HCT116 (cell line): ENCODE measurements at regions not wholly inside any gene's neighbourhood (a gene's known extent, or its start where the extent isn't known, plus 50 kb on each side); places are given as distances from the start of the nearest gene placed in this dataset.

Source experiments
- ATAC-seq: fragments of 200-7000 bp; cut with Tn5 transposase; 2 replicates; pipeline ENCODE4 v1.9.1; 2020; ENCODE audit warnings: mild to moderate bottlenecking, moderate library complexity
- BruUV-seq: library from RNA; stranded (reverse); fragments of 400-500 nt; replicated peaks from 2 replicates; lab custom pipeline; 2021; lab: Mats Ljungman, UMichigan
- CTCF ChIA-PET: fragments of 300-600 bp; sonication (Branson Sonifier 250); formaldehyde crosslinking; loops from one replicate; lab custom pipeline; 2021; ENCODE audit warnings: antibody characterized with exemption; lab: Charles Lee
- POLR2A ChIA-PET: fragments of 300-600, 350-600 bp; sonication (Branson Sonifier 250); formaldehyde crosslinking; loops from one replicate; lab custom pipeline; 2021; ENCODE audit warnings: antibody characterized with exemption; lab: Charles Lee
- RAD21 ChIA-PET, 2 experiments: fragments of 300-600 bp; sonication (Branson Sonifier 250); formaldehyde crosslinking; loops; one replicate each; lab custom pipeline; 2023; ENCODE audit warnings: low total read pairs in 2 of 2; ENCODE audit not compliant: uncharacterized antibody in 2 of 2, unreplicated experiment in 2 of 2, low non-redundant PET in 1 of 2; lab: Charles Lee
- DNase-seq: peaks from one replicate; pipeline ENCODE4 v3.0.0-alpha.2; 2010; ENCODE audit warnings: low read depth, low spot score
- H2AFZ ChIP-seq: fragments of 200-600 bp; shearing (Covaris generic), sonication (generic); 2 replicates; pipeline ENCODE4 v1.6.1; 2017; ENCODE audit warnings: low read depth, mixed run types, mixed read lengths, antibody characterized with exemption, low read length; ENCODE audit not compliant: poor library complexity, severe bottlenecking
- H3K27ac ChIP-seq: 2 replicates; pipeline ENCODE4 v1.5.1; 2012; ENCODE audit warnings: low read depth, low read length
- H3K27me3 ChIP-seq: fragments of 200-600 bp; sonication (generic); 2 replicates; pipeline ENCODE4 v1.6.1; 2016; ENCODE audit warnings: mixed run types, low read length, mixed read lengths; ENCODE audit not compliant: insufficient read depth
- H3K36me3 ChIP-seq, 2 experiments: fragments of 200-500 bp in 1 of 2; fragments of 200-600 bp in 1 of 2; sonication (Bioruptor generic) in 1 of 2; sonication (generic) in 1 of 2; 2 replicates each; pipeline versions ENCODE4 v1.5.1 to v1.6.1; 2014 to 2016; ENCODE audit warnings: low read length in 2 of 2, inconsistent platforms in 1 of 2, mixed read lengths in 1 of 2, mixed run types in 1 of 2; ENCODE audit not compliant: insufficient read depth in 2 of 2, control insufficient read depth in 1 of 2
- H3K4me1 ChIP-seq, 2 experiments: fragments of 200-600 bp in 1 of 2; sonication (generic) in 1 of 2; 2 replicates each; pipeline versions ENCODE4 v1.5.1 to v1.6.1; 2012 to 2017; ENCODE audit warnings: low read length in 2 of 2, inconsistent platforms in 1 of 2, mild to moderate bottlenecking in 1 of 2, mixed read lengths in 1 of 2, mixed run types in 1 of 2, moderate library complexity in 1 of 2; ENCODE audit not compliant: insufficient read depth in 2 of 2, control insufficient read depth in 1 of 2
- H3K4me2 ChIP-seq: fragments of 200-600 bp; sonication (generic); 2 replicates; pipeline ENCODE4 v1.6.1; 2017; ENCODE audit warnings: mixed run types, low read length, mixed read lengths
- H3K4me3 ChIP-seq, 2 experiments: fragments of 200-600 bp in 1 of 2; sonication (generic) in 1 of 2; replicated peaks in 1 of 2; 2 replicates each; pipeline ENCODE4 v1.5.1; 2011 to 2016; ENCODE audit warnings: low read length in 2 of 2, control low read depth in 1 of 2, low read depth in 1 of 2, mild to moderate bottlenecking in 1 of 2, mixed read lengths in 1 of 2, mixed run types in 1 of 2
- H3K79me2 ChIP-seq: fragments of 200-600 bp; sonication (generic); 2 replicates; pipeline ENCODE4 v1.6.1; 2017; ENCODE audit warnings: mild to moderate bottlenecking, mixed run types, low read length, moderate library complexity, mixed read lengths; ENCODE audit not compliant: insufficient read depth
- H3K9ac ChIP-seq: fragments of 200-600 bp; sonication (generic); 2 replicates; pipeline ENCODE4 v1.6.1; 2016; ENCODE audit warnings: low read length, mixed read lengths
- H3K9me2 ChIP-seq: fragments of 200-600 bp; sonication (generic), shearing (Covaris generic); 2 replicates; pipeline ENCODE4 v1.6.1; 2017; ENCODE audit warnings: mixed run types, mild to moderate bottlenecking, moderate library complexity; ENCODE audit not compliant: insufficient read depth
- H3K9me3 ChIP-seq, 2 experiments: fragments of 200-500 bp in 1 of 2; fragments of 200-600 bp in 1 of 2; sonication (Bioruptor generic) in 1 of 2; sonication (generic) in 1 of 2; 2 replicates each; pipeline ENCODE4 v1.6.1; 2014 to 2017; ENCODE audit warnings: low read length in 2 of 2, mixed read lengths in 2 of 2, inconsistent platforms in 1 of 2, low read depth in 1 of 2, mild to moderate bottlenecking in 1 of 2, mixed run types in 1 of 2, moderate library complexity in 1 of 2; ENCODE audit not compliant: control insufficient read depth in 1 of 2, insufficient read depth in 1 of 2
- H4K20me1 ChIP-seq: fragments of 200-600 bp; sonication (generic), shearing (Covaris generic); 2 replicates; pipeline ENCODE4 v1.6.1; 2017; ENCODE audit warnings: mixed run types, mild to moderate bottlenecking, moderate library complexity; ENCODE audit not compliant: insufficient read depth
- CEBPB ChIP-seq: IDR thresholded peaks from 2 replicates; pipeline ENCODE4 v1.6.1; 2012; ENCODE audit warnings: low read depth
- ELF1 ChIP-seq: IDR thresholded peaks from 2 replicates; pipeline ENCODE4 v1.6.1; 2012; ENCODE audit warnings: low read depth, borderline replicate concordance
- EZH2 ChIP-seq: fragments of 200-600 bp; sonication (generic); IDR thresholded peaks from 2 replicates; pipeline ENCODE4 v1.6.1; 2017; ENCODE audit warnings: antibody characterized with exemption, mixed run types
- EZH2phosphoT487 ChIP-seq: fragments of 200-600 bp; IDR thresholded peaks from 2 replicates; pipeline ENCODE4 v1.6.1; 2018; ENCODE audit warnings: antibody characterized with exemption, borderline replicate concordance
- JUND ChIP-seq: IDR thresholded peaks from 2 replicates; pipeline ENCODE4 v1.6.1; 2012
- POLR2A ChIP-seq: IDR thresholded peaks from 2 replicates; pipeline ENCODE4 v1.7.0; 2011; ENCODE audit warnings: borderline replicate concordance; ENCODE audit not compliant: insufficient read depth, insufficient read length; ENCODE audit errors: extremely low read depth
- TCF7L2 ChIP-seq: IDR thresholded peaks from 2 replicates; pipeline ENCODE4 v1.7.0; 2011; ENCODE audit warnings: borderline replicate concordance, inconsistent platforms; ENCODE audit not compliant: insufficient read depth, insufficient read length; ENCODE audit errors: extremely low read depth
- ZNF274 ChIP-seq: fragments of 200-500 bp; sonication (Bioruptor generic); IDR thresholded peaks from 2 replicates; pipeline ENCODE4 v1.6.1; 2014; ENCODE audit warnings: mild to moderate bottlenecking, low read depth, low read length, inconsistent platforms
- intact Hi-C: fragments of 100-400 bp; cut with micrococcal nuclease; formaldehyde crosslinking; loops from 2 replicates; pipeline ENCODE4 v1.10.0; 2022
- TF ChIP-seq, protein P1 (sequence below): IDR thresholded peaks from 2 replicates; pipeline ENCODE4 v1.6.1; 2012
- TF ChIP-seq, protein P2 (sequence below), 3 experiments: fragments of 200-600 bp in 1 of 3; sonication (generic) in 1 of 3; IDR thresholded peaks in 2 of 3; conservative IDR thresholded peaks in 1 of 3; 2 replicates each; pipeline ENCODE4 v1.5.1; 2012 to 2017; ENCODE audit warnings: low read depth in 2 of 3, low read length in 2 of 3, antibody characterized with exemption in 1 of 3, borderline replicate concordance in 1 of 3, control low read depth in 1 of 3, mild to moderate bottlenecking in 1 of 3, mixed read lengths in 1 of 3, mixed run types in 1 of 3, moderate library complexity in 1 of 3; ENCODE audit not compliant: insufficient read depth in 1 of 3
- TF ChIP-seq, protein P3 (sequence below): IDR thresholded peaks from 2 replicates; pipeline ENCODE4 v1.6.1; 2011; ENCODE audit warnings: mild to moderate bottlenecking, low read length, moderate library complexity; ENCODE audit not compliant: insufficient replicate concordance; ENCODE audit errors: extremely low read depth

DNA sequence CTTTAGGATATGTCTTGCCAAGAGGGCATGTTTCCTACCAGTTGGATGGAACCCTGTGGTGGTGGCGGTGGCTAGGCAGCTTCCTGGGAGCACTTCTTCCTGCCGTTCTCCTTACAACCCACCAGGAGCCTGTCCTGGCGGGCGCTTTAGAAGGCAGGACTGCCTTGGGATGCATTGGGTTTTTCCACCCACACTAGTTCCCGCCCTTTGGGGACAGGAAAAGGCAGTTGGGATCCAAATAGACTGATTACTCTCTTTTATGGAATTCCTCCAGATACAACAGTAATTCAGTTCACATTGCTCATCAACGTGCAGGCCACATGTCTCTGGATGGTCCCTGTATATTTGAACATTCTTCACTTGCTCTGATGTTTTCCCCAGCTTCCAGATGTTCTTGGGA, 305.7 kb upstream of the SSTR1 start:
- ChIA-PET CTCF (interaction anchor here (1.2 kb wide), 1 partner anchor 295 kb away, joined by 4 read pairs; no protein-coding TSS in a partner anchor), POLR2A (no interaction called here), RAD21 (no interaction called here)
- ATAC-seq: no peak
- Histone ChIP-seq H3K9ac (no peak overlapping the region), H3K4me3 (no peak overlapping the region), H4K20me1 (no peaks in the 10 kb centered on the region), H3K27ac (no peak overlapping the region), H3K9me2 (no peaks in the 10 kb centered on the region), H3K4me1 (0 out of 4 replicates have a peak, but pooled peaks cover 0 to 4% of the 10 kb centered on the region in 2 experiments), H3K36me3 (no peaks in the 10 kb centered on the region), H3K9me3 (no peaks in the 10 kb centered on the region), H3K27me3 (peaks cover 8% of the 10 kb centered on the region; the same call in 1 of the 2 replicates), H2AFZ (no peak overlapping the region), H3K79me2 (no peaks in the 10 kb centered on the region), H3K4me2 (no peak overlapping the region)
- DNase-seq: no peak
- TF ChIP-seq JUND (no peak), ZNF274 (no peak), POLR2A (no peak), EZH2 (no peak), EZH2phosphoT487 (no peak), ELF1 (no peak)
- TF ChIP-seq, protein P1, sequence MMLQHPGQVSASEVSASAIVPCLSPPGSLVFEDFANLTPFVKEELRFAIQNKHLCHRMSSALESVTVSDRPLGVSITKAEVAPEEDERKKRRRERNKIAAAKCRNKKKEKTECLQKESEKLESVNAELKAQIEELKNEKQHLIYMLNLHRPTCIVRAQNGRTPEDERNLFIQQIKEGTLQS: no peak
- no TSS peak for BruUV-seq
- intact Hi-C loops: loop anchor here (5.0 to 10.0 kb wide), 3 partner anchors 295 to 1113 kb away; no protein-coding TSS in a partner anchor

DNA sequence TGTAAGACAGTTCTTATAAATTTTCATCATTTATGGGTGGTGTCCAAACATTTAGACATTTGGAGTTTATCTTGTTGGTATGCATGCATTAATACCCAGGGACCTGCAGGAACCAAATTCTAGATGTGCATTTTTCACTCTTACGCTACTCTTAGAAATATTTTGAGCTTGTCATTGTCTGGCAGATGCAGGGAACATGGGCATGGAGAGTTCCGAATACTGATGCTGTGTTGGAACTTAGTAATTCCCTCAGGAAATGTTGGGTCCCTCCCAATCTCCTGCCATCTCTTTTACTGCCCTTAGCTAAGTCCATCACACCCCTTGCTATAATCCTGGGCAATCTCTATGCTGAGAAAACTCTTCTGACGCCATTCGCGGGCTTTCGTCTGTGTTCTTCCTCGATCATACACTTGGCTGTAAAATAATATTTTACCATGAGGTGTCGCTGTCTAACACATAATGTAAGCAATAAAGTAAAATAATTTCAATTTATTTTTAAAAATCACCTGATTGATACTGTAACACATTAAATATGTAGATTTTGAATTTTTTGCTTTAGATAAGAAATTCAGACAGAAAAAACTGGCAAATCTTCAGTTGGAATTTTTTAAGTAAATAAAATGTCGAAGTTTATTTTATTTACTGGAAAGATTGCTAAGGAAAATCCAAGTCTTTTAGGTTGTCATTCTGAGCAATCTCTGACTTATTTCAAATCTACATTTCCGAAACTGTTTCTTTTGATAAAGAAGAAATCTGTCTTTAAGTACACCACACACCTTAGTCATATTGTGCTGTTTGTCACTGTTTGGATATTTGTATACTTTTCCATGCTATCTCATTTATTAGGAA, 304.1 kb upstream of the SSTR1 start:
- ChIA-PET CTCF (interaction anchor here (0.7 to 1.7 kb wide), 8 partner anchors 194 to 1113 kb away, joined by 3 to 8 read pairs (median 4); no protein-coding TSS in a partner anchor), RAD21 (no interaction called here), POLR2A (no interaction called here)
- BruUV-seq: no TSS peak
- Histone ChIP-seq H3K4me3 (no peak overlapping the region), H3K9me2 (no peaks in the 10 kb centered on the region), H3K27ac (no peak overlapping the region), H3K27me3 (peaks cover 8% of the 10 kb centered on the region; the same call in 1 of the 2 replicates), H3K9me3 (no peaks in the 10 kb centered on the region), H3K9ac (no peak overlapping the region), H3K36me3 (no peaks in the 10 kb centered on the region), H3K4me1 (0 out of 4 replicates have a peak, but pooled peaks cover 0 to 4% of the 10 kb centered on the region in 2 experiments), H2AFZ (peak overlapping the region; percentile 41), H4K20me1 (no peaks in the 10 kb centered on the region), H3K79me2 (no peaks in the 10 kb centered on the region), H3K4me2 (peak overlapping the region; percentile 48)
- intact Hi-C loops: loop anchor here (1.0 to 10.0 kb wide), 4 partner anchors 294 to 1111 kb away; no protein-coding TSS in a partner anchor
- DNase-seq (peak; percentile 28), ATAC-seq (peak; percentile 82)
- TF ChIP-seq, protein P2, sequence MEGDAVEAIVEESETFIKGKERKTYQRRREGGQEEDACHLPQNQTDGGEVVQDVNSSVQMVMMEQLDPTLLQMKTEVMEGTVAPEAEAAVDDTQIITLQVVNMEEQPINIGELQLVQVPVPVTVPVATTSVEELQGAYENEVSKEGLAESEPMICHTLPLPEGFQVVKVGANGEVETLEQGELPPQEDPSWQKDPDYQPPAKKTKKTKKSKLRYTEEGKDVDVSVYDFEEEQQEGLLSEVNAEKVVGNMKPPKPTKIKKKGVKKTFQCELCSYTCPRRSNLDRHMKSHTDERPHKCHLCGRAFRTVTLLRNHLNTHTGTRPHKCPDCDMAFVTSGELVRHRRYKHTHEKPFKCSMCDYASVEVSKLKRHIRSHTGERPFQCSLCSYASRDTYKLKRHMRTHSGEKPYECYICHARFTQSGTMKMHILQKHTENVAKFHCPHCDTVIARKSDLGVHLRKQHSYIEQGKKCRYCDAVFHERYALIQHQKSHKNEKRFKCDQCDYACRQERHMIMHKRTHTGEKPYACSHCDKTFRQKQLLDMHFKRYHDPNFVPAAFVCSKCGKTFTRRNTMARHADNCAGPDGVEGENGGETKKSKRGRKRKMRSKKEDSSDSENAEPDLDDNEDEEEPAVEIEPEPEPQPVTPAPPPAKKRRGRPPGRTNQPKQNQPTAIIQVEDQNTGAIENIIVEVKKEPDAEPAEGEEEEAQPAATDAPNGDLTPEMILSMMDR (IDR thresholded peaks at IDR 0.05 in 2 of 3, conservative IDR thresholded peaks at IDR 0.05 in 1 of 3; ENCODE audit: borderline replicate concordance in 1 of 3, insufficient read depth in 1 of 3, low read depth in 2 of 3, low read length in 2 of 3): peak; percentile 32 to 66 (median 36); a peak in 4 of 6 replicates
- TF ChIP-seq TCF7L2 (no peak), CEBPB (no peak), EZH2phosphoT487 (no peak)
- TF ChIP-seq, protein P3, sequence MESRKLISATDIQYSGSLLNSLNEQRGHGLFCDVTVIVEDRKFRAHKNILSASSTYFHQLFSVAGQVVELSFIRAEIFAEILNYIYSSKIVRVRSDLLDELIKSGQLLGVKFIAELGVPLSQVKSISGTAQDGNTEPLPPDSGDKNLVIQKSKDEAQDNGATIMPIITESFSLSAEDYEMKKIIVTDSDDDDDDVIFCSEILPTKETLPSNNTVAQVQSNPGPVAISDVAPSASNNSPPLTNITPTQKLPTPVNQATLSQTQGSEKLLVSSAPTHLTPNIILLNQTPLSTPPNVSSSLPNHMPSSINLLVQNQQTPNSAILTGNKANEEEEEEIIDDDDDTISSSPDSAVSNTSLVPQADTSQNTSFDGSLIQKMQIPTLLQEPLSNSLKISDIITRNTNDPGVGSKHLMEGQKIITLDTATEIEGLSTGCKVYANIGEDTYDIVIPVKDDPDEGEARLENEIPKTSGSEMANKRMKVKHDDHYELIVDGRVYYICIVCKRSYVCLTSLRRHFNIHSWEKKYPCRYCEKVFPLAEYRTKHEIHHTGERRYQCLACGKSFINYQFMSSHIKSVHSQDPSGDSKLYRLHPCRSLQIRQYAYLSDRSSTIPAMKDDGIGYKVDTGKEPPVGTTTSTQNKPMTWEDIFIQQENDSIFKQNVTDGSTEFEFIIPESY: no peak
